Fibroblast of lung (primary cell): ENCODE measurements at regions not wholly inside any gene's neighbourhood (a gene's known extent, or its start where the extent isn't known, plus 50 kb on each side); places are given as distances from the start of the nearest gene placed in this dataset.

Experiments
- DNase-seq, 2 donors: peaks; one replicate each; pipeline versions ENCODE4 v3.0.0 to v3.0.0-alpha.2; 2010; ENCODE audit warnings: low read depth in 2 of 2
- H2AFZ ChIP-seq: 2 replicates; pipeline ENCODE4 v1.5.1; 2012; ENCODE audit warnings: low read length, control low read depth, inconsistent platforms
- H3K27ac ChIP-seq: 2 replicates; pipeline ENCODE4 v1.5.1; 2011; ENCODE audit warnings: low read length, control low read depth; ENCODE audit not compliant: insufficient read depth
- H3K27me3 ChIP-seq: 2 replicates; pipeline ENCODE4 v1.5.1; 2011; ENCODE audit warnings: mild to moderate bottlenecking, low read length; ENCODE audit not compliant: control insufficient read depth, insufficient read depth
- H3K36me3 ChIP-seq: 2 replicates; pipeline ENCODE4 v1.5.1; 2011; ENCODE audit warnings: low read length; ENCODE audit not compliant: control insufficient read depth, insufficient read depth
- H3K4me1 ChIP-seq: 2 replicates; pipeline ENCODE4 v1.5.1; 2011; ENCODE audit warnings: low read length; ENCODE audit not compliant: control insufficient read depth, insufficient read depth; ENCODE audit errors: extremely low read depth
- H3K4me2 ChIP-seq: 2 replicates; pipeline ENCODE4 v1.5.1; 2011; ENCODE audit warnings: low read length, control low read depth; ENCODE audit not compliant: insufficient read depth; ENCODE audit errors: extremely low read depth
- H3K4me3 ChIP-seq, 4 experiments: fragments of 200-600 bp in 1 of 4; sonication (generic) in 1 of 4; replicated peaks in 1 of 4; 2 replicates each; pipeline ENCODE4 v1.5.1; 2011 to 2016; ENCODE audit warnings: low read length in 4 of 4, low read depth in 3 of 4, mild to moderate bottlenecking in 3 of 4, control low read depth in 2 of 4, inconsistent platforms in 1 of 4, mixed read lengths in 1 of 4; ENCODE audit not compliant: insufficient read depth in 1 of 4; ENCODE audit errors: control extremely low read depth in 1 of 4
- H3K79me2 ChIP-seq: 2 replicates; pipeline ENCODE4 v1.5.1; 2012; ENCODE audit warnings: mild to moderate bottlenecking, low read length, inconsistent platforms; ENCODE audit not compliant: control insufficient read depth, insufficient read depth
- H3K9ac ChIP-seq: 2 replicates; pipeline ENCODE4 v1.5.1; 2011; ENCODE audit warnings: mild to moderate bottlenecking, low read length, control low read depth; ENCODE audit not compliant: insufficient read depth
- H3K9me3 ChIP-seq: 2 replicates; pipeline ENCODE4 v1.5.1; 2012; ENCODE audit warnings: low read depth, low read length; ENCODE audit not compliant: control insufficient read depth, insufficient read depth
- H4K20me1 ChIP-seq: 2 replicates; pipeline ENCODE4 v1.5.1; 2011; ENCODE audit warnings: low read length; ENCODE audit not compliant: control insufficient read depth, insufficient read depth; ENCODE audit errors: extremely low read depth
- EZH2 ChIP-seq: IDR thresholded peaks from 2 replicates; pipeline ENCODE4 v1.5.1; 2012; ENCODE audit warnings: low read length, control low read depth, mild to moderate bottlenecking; ENCODE audit errors: missing control alignments
- TF ChIP-seq, protein P1 (sequence below), 2 donors: IDR thresholded peaks in 1 of 2; conservative IDR thresholded peaks in 1 of 2; 1 replicate in 1 of 2; 2 replicates in 1 of 2; pipeline ENCODE4 v1.5.1; 2011 to 2012; ENCODE audit warnings: low read length in 2 of 2, control low read depth in 1 of 2, inconsistent platforms in 1 of 2, low read depth in 1 of 2, mild to moderate bottlenecking in 1 of 2

- TF ChIP-seq, protein P1, sequence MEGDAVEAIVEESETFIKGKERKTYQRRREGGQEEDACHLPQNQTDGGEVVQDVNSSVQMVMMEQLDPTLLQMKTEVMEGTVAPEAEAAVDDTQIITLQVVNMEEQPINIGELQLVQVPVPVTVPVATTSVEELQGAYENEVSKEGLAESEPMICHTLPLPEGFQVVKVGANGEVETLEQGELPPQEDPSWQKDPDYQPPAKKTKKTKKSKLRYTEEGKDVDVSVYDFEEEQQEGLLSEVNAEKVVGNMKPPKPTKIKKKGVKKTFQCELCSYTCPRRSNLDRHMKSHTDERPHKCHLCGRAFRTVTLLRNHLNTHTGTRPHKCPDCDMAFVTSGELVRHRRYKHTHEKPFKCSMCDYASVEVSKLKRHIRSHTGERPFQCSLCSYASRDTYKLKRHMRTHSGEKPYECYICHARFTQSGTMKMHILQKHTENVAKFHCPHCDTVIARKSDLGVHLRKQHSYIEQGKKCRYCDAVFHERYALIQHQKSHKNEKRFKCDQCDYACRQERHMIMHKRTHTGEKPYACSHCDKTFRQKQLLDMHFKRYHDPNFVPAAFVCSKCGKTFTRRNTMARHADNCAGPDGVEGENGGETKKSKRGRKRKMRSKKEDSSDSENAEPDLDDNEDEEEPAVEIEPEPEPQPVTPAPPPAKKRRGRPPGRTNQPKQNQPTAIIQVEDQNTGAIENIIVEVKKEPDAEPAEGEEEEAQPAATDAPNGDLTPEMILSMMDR (conservative IDR thresholded peaks at IDR 0.05 in 1 of 2, IDR thresholded peaks at IDR 0.05 in 1 of 2; ENCODE audit: low read depth in 1 of 2, low read length in 2 of 2), result no peak
- no peak for TF ChIP-seq EZH2
- Histone ChIP-seq H3K4me3 (no peak overlapping the region), H3K79me2 (no peaks in the 10 kb centered on the region), H3K27ac (no peak overlapping the region), H3K4me1 (no peaks in the 10 kb centered on the region), H3K9me3 (no peaks in the 10 kb centered on the region), H3K9ac (no peak overlapping the region), H3K27me3 (no peaks in the 10 kb centered on the region), H4K20me1 (no peaks in the 10 kb centered on the region), H3K4me2 (no peak overlapping the region), H2AFZ (no peak overlapping the region), H3K36me3 (no peaks in the 10 kb centered on the region)
- no peak for DNase-seq
These were observed 434.1 kb downstream of the PLK2 start for GRCh38 chr5:58025809-58026208.

GRCh38 chr5:58024151-58024550 lies 435.7 kb downstream of the PLK2 start:
- H3K4me3 ChIP-seq, result no peak overlapping the region

DNA sequence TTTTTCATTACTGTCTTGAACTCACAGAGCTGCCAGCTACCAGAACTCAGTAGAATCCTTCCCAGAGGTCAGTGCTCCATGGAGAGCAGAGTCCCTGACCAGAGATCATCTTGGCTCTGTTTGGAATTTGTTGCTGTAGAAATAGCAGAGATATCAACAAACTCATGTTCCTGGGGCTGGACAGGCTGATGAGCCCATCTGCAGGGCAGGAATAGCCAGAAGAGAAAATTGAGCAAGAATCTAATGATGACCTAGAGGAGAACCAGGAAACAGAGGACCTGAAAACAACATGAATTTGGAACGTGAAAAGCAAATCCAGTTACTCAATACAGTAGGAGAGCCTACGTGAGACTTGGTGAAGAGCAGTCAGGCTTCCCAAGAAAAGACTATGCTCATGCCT lies 437.8 kb downstream of the PLK2 start:
- H3K36me3 ChIP-seq, result no peaks in the 10 kb centered on the region
- no peak overlapping the region for H3K27ac ChIP-seq
- no peaks in the 10 kb centered on the region for H4K20me1 ChIP-seq
- H2AFZ ChIP-seq, result no peak overlapping the region
- no peak for TF ChIP-seq EZH2
- TF ChIP-seq, protein P1 (conservative IDR thresholded peaks at IDR 0.05 in 1 of 2, IDR thresholded peaks at IDR 0.05 in 1 of 2; ENCODE audit: low read depth in 1 of 2, low read length in 2 of 2), result no peak
- H3K4me1 ChIP-seq, result no peaks in the 10 kb centered on the region
- no peak overlapping the region for H3K9ac ChIP-seq
- H3K4me2 ChIP-seq, result no peak overlapping the region
- H3K27me3 ChIP-seq, result no peaks in the 10 kb centered on the region
- no peak for DNase-seq
- no peak overlapping the region for H3K4me3 ChIP-seq
- H3K9me3 ChIP-seq, result no peaks in the 10 kb centered on the region
- H3K79me2 ChIP-seq, result no peaks in the 10 kb centered on the region

More at GRCh38 chr5:58024151-58024550, 435.7 kb downstream of the PLK2 start:
- TF ChIP-seq, protein P1 (conservative IDR thresholded peaks at IDR 0.05 in 1 of 2, IDR thresholded peaks at IDR 0.05 in 1 of 2; ENCODE audit: low read depth in 1 of 2, low read length in 2 of 2), result no peak
- no peak for TF ChIP-seq EZH2
- H3K79me2 ChIP-seq, result no peaks in the 10 kb centered on the region
- H3K9me3 ChIP-seq, result no peaks in the 10 kb centered on the region
- H3K27me3 ChIP-seq, result no peaks in the 10 kb centered on the region
- no peaks in the 10 kb centered on the region for H3K36me3 ChIP-seq
- H3K27ac ChIP-seq, result no peak overlapping the region
- H2AFZ ChIP-seq, result no peak overlapping the region
- no peaks in the 10 kb centered on the region for H3K4me1 ChIP-seq
- no peak overlapping the region for H3K4me2 ChIP-seq
- H3K9ac ChIP-seq, result no peak overlapping the region
- DNase-seq, result no peak
- H4K20me1 ChIP-seq, result no peaks in the 10 kb centered on the region
